Caki2 (cell line): ENCODE measurements at regions not wholly inside any gene's neighbourhood (a gene's known extent, or its start where the extent isn't known, plus 50 kb on each side); places are given as distances from the start of the nearest gene placed in this dataset.
"Not testable (repeated sequence)": the region's sequence is repeated elsewhere in the genome, so short reads cannot be mapped to it uniquely, and the experiment has no call there.

Experiments used
- DNase-seq: peaks from one replicate; pipeline ENCODE4 v3.0.0-alpha.2; 2015; ENCODE audit warnings: low read depth
- in situ Hi-C: cut with HindIII; loops from 2 replicates; pipeline ENCODE4 v1.10.0; 2016; ENCODE audit warnings: low sequenced_read_pairs, low pct_unique_long_range_greater_than_20kb, mixed read lengths

DNA sequence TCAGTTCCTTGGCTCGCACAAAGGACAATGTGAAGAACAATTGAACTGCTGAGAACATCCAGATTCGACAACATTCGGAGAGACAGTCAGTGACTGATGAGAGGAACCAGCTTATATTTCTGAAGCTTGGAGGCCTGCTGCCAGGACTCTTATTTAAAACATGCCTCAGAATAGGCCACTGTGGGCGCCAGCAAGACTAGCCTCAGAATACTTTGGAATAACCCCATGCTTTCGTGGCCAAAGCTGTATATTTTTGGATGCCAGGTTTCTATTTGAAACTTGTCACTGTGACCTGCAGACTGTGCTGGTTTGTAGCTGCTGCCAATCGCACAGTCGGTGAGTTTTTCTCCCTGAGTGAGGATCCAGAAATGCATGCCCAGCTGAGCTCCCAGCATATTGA is 129.9 kb upstream of the UBE3A start:
- DNase-seq = no peak
- in situ Hi-C loops = no loop called here

DNA sequence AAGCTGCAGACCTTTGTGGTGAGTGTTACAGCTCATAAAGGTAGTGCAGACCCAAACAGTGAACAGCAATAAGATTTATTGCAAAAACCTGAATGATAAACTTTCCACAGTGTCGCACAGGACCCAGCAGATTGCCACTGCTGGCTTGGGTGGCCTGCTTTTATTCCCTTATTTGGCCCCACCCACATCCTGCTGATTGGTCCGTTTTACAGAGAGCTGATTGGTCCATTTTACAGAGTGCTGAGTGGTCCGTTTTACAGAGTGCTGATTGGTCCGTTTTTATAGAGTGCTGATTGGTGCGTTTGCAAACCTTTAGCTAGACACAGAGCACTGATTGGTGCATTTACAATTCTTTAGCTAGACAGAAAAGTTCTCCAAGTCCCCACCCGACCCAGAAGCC is 127.7 kb upstream of the UBE3A start:
- in situ Hi-C loops, DNase-seq: not testable (repeated sequence)

DNA sequence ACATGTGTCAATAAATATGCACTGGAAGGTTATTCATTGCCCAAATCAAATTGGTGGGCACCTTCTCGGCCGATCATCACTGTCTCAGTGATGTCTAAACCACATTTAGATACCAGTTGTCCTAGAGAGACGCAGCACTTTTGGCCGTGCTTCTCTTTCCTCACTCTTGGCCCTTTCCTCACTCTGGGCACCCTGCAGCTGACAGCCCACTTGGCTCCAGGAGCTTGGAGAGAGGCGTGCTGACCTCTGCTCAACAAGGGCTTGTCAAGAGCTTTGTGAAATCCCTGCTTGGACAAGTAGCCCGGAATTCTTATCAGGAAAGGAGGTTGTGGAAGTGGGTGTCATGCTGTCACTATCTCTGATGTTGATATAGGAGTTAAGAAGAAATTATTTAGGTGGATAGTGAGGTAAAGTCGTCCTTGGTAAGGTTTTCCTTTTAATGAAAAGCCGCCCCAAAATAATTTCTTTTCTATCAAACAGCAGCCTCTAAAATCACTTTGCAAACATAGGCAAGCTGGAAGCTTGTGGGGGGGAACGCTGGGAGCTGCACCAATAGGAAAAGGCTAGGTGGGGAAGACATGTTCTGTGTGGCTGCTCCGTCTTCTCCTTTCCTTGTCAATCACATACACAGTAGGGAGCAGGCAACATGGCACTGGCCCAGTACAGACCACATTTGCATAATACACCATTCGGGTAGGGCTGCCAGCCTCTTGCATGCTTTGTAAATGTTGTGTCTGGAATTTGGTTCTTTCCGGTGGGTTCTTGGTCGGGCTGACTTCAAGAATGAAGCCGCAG is 126.8 kb upstream of the UBE3A start:
- in situ Hi-C loops = no loop called here
- DNase-seq = no peak

DNA sequence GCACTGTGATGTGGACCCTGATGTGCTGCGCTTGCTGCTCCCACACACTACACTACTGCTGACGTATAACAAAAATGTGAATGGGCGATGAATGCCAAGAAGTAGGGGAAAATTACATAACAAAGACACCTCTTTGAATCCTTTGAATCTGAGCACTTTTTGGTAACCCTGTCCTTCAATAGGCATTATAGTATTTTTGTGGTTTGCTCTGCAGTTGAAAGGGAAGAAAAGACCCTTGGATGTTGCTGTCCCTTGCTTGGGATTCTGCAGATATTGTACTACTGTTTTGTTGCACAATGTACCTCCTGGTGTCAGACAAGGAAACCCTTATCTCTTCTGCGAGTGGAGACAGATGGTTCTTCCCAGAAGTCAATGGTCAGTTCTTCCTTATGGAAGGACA is 124.8 kb upstream of the UBE3A start:
- DNase-seq = no peak
- in situ Hi-C loops = no loop called here

DNA sequence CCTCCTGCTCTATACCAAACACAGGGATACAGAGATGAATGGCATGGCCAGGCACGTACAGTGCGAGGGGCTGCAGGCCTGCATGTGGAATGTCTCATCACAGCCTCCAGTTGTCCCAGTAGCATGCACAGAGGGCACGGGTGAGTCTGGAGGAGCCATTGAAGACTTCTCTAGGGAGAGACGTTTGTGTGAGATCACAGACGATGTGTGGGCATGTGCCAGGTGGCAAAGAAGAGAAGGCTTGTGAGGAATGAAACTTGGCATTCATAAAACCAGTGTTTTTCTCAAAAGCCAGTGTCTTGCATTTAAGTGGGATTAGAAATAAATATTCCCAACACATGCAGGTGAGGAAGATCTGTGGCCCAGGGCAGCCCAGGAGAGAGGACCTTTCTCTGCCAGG is 119.1 kb upstream of the UBE3A start:
- DNase-seq = no peak
- in situ Hi-C loops = no loop called here

DNA sequence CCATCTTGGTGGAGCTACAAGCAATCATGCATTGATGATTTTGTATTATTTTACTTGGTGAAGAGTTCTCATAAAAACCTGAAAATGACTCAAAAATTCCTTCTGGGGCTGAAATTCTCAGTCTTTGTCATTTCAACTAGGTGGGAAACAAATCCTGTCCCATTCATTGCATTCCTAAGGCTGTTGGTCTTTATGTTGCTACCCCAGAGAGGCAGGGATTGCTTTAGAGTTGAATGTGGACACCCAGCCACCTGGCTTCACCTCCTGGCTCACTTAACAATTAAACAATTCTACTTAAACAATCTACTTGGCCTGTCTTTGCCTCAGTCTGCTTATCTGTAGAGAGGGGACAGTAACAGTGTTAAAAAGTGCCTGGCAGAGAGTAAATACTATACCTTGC is 117.3 kb upstream of the UBE3A start:
- in situ Hi-C loops = no loop called here

DNA sequence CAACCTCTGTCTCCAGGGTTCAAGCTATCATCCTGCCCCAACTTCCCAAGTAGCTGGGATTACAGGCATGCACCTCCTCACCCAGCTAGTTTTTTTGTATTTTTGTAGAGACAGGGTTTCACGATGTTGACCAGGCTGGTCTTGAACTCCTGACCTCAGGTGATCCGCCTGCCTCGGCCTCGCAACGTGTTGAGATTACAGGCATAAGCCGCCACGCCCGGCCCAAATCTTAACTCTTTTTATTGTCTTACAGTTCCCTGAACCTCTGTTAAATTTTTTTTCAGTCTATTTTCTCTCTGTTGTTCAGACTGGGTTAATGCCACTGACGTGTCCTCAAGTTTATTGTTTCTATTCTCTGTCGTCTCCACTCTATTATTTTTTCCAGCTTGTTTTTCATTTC is 115.8 kb upstream of the UBE3A start:
- DNase-seq = no peak
- in situ Hi-C loops = no loop called here

More for the DNA sequence above, 117.3 kb upstream of the UBE3A start:
- DNase-seq = no peak

DNA sequence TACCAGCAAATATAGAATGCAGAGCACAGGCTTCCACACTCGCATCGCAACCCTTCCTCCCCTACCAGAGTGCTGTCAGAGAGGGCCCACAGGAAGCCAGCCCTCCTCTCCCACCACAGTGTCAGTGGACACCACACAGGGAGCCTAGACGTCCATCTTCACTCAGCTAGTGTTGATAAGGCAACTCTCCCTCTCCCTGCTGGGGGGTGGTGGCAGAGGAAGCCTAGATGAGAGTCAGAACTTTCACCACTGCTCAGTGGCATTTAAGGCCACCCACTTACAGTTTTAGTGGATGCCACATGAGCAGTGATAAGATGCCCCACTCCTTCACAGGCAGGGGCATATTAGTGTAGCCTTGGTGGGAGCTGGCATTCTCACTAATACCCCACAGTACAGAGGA is 109.8 kb upstream of the UBE3A start:
- no peak for DNase-seq
- in situ Hi-C loops = no loop called here

DNA sequence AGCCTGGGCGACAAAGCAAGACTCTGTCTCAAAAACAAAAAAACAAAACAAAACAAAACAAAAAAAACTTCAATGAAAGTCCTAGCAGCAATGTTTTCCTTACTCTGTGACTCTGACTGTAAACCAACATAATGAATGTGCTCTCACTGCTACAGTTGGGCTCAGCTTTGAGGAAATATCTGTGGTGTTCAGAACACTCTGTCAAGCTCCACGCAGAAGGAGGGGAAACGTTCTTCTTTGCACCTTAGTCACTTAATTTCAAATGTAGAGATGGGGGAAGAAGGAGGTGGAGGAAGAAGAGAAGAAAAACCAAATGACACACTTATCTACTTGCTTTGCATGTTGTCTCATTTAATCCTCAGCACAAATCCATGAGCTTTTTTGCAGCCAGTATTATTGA is 107.1 kb upstream of the UBE3A start:
- no peak for DNase-seq
- in situ Hi-C loops = no loop called here

DNA sequence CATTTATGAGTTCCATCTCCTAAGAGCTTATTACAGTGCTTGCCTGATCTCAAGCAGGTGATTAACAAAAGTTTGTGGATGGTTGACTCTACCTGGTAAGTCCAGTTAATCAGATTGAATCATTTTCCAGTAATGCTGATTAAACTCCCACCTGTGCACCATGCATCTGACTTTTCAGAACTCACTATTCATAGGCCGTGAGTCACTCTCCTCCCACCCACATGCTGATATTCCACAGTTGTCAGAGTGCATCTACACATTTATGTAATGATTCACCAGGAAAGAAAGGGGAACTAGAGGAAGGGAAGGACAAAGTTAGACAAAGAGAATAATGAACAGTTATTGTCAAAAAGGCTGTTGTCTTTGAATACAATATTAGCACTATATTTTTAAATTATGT is 106.2 kb upstream of the UBE3A start:
- no peak for DNase-seq
- in situ Hi-C loops = no loop called here

DNA sequence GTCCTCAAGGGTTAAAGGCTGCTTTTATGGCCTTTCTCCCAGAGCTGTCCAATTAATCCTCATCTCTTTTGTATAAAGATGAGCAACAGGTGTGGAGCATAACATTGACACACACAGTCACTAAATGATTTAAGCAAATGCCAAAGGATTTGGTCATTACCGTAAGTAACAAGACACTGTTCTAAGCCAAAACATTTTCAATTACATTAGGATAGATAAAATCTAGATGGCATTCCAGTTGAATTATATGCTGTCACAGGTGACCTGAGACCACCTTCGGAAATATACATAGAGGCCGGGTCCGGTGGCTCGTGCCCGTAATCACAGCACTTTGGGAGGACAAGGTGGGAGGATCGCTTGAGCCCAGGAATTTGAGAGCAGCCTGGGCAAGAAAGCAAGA is 105.3 kb upstream of the UBE3A start:
- in situ Hi-C loops = no loop called here

DNA sequence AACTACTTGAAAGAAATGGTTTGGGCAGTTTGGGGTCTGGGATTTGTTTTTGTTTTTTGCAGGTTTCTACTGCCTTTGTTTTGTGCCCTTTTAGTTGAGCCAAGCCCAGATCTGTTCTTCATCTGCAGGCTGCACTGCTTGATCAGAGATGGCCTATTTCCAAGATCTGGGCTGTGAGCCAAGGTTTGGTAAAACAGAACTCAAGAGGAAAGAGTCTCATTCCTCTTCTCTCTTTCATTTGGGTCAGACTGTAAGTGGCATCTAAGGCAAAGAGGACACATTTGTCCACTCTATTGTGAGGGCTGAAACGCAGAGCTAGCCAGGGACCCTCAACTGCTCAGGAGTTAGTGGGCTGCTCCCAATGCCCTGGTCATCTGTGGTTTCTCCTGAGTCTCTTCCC is 104.4 kb upstream of the UBE3A start:
- no peak for DNase-seq
- in situ Hi-C loops = no loop called here

More for the DNA sequence above, 105.3 kb upstream of the UBE3A start:
- DNase-seq = no peak

DNA sequence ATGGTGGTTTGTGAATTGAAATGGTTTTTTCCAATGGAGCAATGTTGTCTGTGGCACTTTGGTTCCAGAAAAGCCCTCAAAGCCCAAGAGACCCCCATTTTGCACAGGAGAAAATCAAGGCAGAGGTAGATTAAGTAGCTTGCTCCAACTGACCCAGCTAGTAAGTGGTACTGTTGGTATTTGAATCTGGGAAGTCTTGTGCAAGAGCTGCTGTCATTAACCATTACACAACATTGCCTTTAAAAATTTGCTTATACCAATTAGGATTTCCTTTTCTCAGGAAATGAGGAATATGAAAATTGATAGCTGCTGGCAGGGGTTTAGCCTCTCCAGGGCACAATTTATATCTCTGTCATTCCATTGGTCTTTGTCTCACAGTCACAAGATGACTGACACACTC is 102.4 kb upstream of the UBE3A start:
- in situ Hi-C loops = no loop called here
- no peak for DNase-seq

DNA sequence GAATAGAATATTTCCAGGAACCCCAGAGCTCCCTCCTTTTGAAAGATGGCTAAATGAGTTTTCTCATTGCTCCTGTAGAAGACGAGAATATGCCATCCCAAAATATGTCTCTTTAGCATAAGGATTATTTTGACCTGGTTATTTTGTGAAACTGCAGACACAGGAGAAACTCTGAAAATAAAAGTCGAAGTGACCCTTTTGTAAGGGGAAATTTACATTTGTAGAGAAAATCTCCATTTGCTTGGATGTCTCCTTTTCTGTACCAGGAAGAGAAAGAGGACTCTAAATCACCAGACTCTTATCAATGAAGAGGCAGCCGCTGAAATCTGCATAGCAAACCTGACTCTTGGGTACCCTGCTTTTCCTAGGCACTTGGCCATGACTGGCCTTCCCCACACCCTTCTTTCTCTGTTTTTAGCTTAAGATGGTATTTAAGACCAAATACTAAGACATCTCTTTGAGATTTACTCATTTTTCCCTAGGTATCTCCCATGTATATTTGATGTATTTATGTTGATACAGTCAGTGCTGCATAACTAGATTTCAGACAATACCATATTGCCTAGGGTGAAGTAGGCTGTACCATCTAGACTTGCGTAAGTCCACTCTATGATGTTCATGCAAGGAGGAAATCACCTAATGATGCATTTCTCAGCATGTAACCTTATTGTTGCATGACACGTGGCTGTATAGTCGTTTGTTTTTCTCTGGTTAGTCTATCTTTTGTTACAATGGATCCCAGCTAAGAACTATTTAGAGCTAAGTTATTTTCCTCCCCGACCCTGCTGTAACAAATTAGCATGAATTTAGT is 98.2 kb upstream of the UBE3A start:
- no peak for DNase-seq
- in situ Hi-C loops = no loop called here

DNA sequence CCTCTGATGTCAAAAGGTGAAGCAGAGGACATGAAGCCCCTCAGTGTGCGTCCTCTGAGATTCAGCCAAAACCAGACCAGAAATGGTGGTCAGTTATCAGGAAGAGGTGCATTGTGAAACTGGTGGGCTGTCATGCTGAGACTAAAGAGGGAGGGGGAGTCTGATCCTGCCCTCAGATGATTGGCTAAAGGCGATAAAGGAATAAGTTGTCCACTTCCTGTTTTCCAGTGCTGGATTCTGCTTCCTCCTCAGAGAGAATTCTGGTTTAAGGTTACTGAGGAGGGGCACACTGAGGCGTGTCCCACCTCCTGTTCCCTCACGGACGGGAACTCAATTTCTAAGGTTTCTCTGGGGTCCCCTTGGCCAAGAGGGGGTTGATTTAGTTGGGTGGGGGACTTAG is 97.0 kb upstream of the UBE3A start:
- no peak for DNase-seq
- in situ Hi-C loops = no loop called here

DNA sequence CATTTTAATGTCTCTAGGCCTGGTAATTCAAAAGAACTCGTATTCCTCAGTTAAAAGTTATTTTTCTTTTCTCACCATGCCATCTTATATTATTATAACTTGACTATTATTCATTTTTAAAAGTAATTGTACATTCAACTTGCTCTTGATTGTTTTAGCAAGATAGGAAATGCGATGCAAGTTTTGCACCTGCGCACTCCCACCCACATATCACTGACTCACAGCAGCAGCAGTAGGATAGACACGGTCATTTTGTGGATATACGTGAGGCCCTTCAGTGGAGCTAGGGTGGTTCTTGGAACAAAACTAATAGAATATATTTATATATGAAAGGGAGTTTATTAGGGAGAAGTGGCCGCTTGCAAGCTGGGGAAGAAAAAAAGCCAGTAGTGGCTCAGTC is 95.5 kb upstream of the UBE3A start:
- DNase-seq = no peak
- in situ Hi-C loops = no loop called here

DNA sequence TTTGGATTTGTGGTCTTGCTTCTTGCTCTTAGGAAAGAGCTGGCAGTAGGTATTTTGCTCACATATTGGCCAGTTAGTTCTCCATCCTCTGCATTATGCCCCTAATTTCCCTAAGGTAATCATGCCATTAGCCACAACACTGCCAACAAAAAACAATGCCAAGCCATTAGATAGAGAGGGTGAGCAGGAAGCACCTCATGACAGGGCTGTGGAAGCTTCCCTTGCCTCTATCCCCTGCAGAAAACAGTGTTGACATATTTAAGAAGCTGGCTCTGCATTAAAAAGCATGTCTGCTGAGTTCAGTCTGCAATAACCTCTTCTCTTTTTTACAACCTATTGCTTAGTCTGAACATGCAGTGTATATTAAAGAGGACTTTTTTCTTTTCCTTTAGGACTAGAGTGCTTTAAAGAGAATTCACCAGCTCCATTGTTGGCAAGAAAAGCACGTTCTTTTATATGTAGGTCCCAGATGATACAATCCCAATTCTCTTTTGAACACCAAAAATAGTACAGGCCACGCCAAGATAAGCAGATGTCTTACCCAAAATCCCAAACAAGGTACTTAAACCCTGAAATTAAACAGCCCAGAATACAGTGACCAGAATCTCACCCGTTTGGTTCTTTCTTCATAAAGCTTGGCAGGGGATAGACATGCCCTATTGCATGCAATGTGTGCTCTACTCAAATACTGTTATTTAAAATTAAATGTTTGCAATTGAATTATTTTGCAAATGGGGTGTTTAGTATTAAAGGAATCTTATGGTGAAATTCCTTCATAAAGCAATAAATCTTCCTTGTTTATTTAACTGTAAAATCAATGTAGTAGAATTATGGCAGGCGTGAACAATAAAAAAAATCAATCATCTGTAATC is 93.7 kb upstream of the UBE3A start:
- no peak for DNase-seq
- in situ Hi-C loops = no loop called here

DNA sequence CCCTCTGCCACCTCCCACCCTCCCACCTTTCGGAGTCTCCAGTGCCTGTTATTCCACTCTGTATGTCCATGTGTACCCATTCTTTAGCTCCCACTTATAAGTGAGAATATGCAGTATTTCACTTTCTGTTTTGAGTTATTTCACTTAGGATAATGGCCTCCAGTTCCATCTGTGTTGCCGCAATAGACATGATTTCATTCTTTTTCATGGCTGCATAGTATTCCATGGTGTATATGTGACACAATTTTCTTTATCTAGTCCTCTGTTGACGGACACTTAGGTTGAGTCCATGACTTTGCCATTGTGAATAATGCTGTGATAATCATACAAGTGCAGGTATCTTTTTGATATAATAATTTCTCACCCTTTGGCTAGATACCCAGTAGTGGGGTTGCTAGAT is 91.0 kb upstream of the UBE3A start:
- in situ Hi-C loops = no loop called here

DNA sequence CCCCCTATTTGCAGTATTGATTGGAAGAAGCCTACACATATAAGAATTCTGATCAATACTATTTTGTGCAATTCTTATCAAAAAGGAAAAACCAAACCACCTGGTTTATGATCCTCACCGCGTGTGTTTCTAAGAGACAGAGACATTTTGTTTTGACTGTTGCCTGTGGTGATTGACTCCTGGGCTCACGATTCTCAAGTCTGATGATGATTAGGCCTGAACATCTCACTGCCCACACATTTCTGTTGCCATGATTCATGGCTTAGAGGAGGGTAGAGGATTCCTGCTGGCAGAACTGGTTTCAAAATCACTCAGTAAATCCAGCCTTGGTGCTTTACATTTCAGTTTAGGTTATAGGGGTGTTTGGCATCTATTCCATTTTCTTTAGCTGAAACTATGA is 88.3 kb upstream of the UBE3A start:
- DNase-seq = no peak
- in situ Hi-C loops = no loop called here

More for the DNA sequence above, 91.0 kb upstream of the UBE3A start:
- no peak for DNase-seq
